ENCODE measurements at regions not wholly inside any gene's neighbourhood (a gene's known extent, or its start where the extent isn't known, plus 50 kb on each side); places are given as distances from the start of the nearest gene placed in this dataset.
"Not testable (repeated sequence)": the region's sequence is repeated elsewhere in the genome, so short reads cannot be mapped to it uniquely, and the experiment has no call there.

GRCh38 chr14:98931126-98931525 lies 340.9 kb downstream of the BCL11B start:
- Mint-ChIP-seq H3K27ac (no peak overlapping the region), H3K9me3 (peaks cover 4% of the 10 kb centered on the region), H3K27me3 (no peaks in the 10 kb centered on the region), H3K36me3 (ENCODE audit: low read depth) (no peaks in the 10 kb centered on the region), H3K4me1 (no peaks in the 10 kb centered on the region), H3K4me3 (no peak overlapping the region)
- intact Hi-C loops (cut with micrococcal nuclease) = no loop called here
- DNase-seq = no peak
- ATAC-seq (ENCODE audit: low read depth) = no peak
- TF ChIP-seq CTCF (IDR thresholded peaks at IDR 0.05) = no peak
- CTCF ChIA-PET = no interaction called here
- POLR2A ChIA-PET = no interaction called here

- ChIA-PET POLR2A (no interaction called here), CTCF (no interaction called here)
- intact Hi-C loops (cut with micrococcal nuclease) = no loop called here
- ATAC-seq (ENCODE audit: low read depth) (no peak), DNase-seq (no peak)
- Mint-ChIP-seq H3K9me3 (peaks cover 4% of the 10 kb centered on the region), H3K4me3 (no peak overlapping the region), H3K27ac (no peak overlapping the region), H3K27me3 (no peaks in the 10 kb centered on the region), H3K4me1 (no peaks in the 10 kb centered on the region), H3K36me3 (ENCODE audit: low read depth) (no peaks in the 10 kb centered on the region)
- no peak for TF ChIP-seq CTCF (IDR thresholded peaks at IDR 0.05)
Observed at GRCh38 chr14:98931911-98932310, 340.1 kb downstream of the BCL11B start.

GRCh38 chr14:98932431-98933325 lies 339.3 kb downstream of the BCL11B start:
- DNase-seq = no peak
- Mint-ChIP-seq H3K4me3 (no peak overlapping the region), H3K27ac (no peak overlapping the region), H3K9me3 (peaks cover 1% of the 10 kb centered on the region), H3K4me1 (no peaks in the 10 kb centered on the region), H3K27me3 (no peaks in the 10 kb centered on the region), H3K36me3 (ENCODE audit: low read depth) (no peaks in the 10 kb centered on the region)
- POLR2A ChIA-PET = no interaction called here
- intact Hi-C loops (cut with micrococcal nuclease) = no loop called here
- TF ChIP-seq CTCF (IDR thresholded peaks at IDR 0.05) = no peak
- no peak for ATAC-seq (ENCODE audit: low read depth)
- CTCF ChIA-PET = no interaction called here

GRCh38 chr14:98934569-98934968 lies 337.4 kb downstream of the BCL11B start:
- H3K27ac Mint-ChIP-seq; intact Hi-C loops (cut with micrococcal nuclease); ATAC-seq (ENCODE audit: low read depth); DNase-seq; H3K4me1 Mint-ChIP-seq; H3K4me3 Mint-ChIP-seq; CTCF ChIA-PET; H3K27me3 Mint-ChIP-seq; POLR2A ChIA-PET; H3K36me3 Mint-ChIP-seq (ENCODE audit: low read depth); H3K9me3 Mint-ChIP-seq: not testable (repeated sequence)

- H3K27ac Mint-ChIP-seq = no peak overlapping the region
- H3K4me3 Mint-ChIP-seq = no peak overlapping the region
- POLR2A ChIA-PET = no interaction called here
- no peaks in the 10 kb centered on the region for H3K4me1 Mint-ChIP-seq
- intact Hi-C loops (cut with micrococcal nuclease) = no loop called here
- TF ChIP-seq CTCF (IDR thresholded peaks at IDR 0.05) = no peak
- no peaks in the 10 kb centered on the region for H3K9me3 Mint-ChIP-seq
- no peaks in the 10 kb centered on the region for H3K27me3 Mint-ChIP-seq
- CTCF ChIA-PET = no interaction called here
- H3K36me3 Mint-ChIP-seq (ENCODE audit: low read depth) = no peaks in the 10 kb centered on the region
- DNase-seq (no peak), ATAC-seq (ENCODE audit: low read depth) (no peak)
Observed at GRCh38 chr14:98935921-98936320, 336.1 kb downstream of the BCL11B start.

- ChIA-PET POLR2A (no interaction called here), CTCF (no interaction called here)
- no peak for TF ChIP-seq CTCF (IDR thresholded peaks at IDR 0.05)
- ATAC-seq (ENCODE audit: low read depth) (no peak), DNase-seq (no peak)
- no peaks in the 10 kb centered on the region for H3K9me3 Mint-ChIP-seq
- no peaks in the 10 kb centered on the region for H3K36me3 Mint-ChIP-seq (ENCODE audit: low read depth)
- intact Hi-C loops (cut with micrococcal nuclease) = no loop called here
- no peaks in the 10 kb centered on the region for H3K27me3 Mint-ChIP-seq
- no peak overlapping the region for H3K4me3 Mint-ChIP-seq
- H3K4me1 Mint-ChIP-seq = no peaks in the 10 kb centered on the region
- no peak overlapping the region for H3K27ac Mint-ChIP-seq
Observed at GRCh38 chr14:98937021-98937420, 335.0 kb downstream of the BCL11B start.

Data from activated B cell treated with CpG ODN at 0.5 μM for 24 hours (primary cell).